PC-9 (cell line): ENCODE measurements at regions not wholly inside any gene's neighbourhood (a gene's known extent, or its start where the extent isn't known, plus 50 kb on each side); places are given as distances from the start of the nearest gene placed in this dataset.

ENCODE experiments used
- CTCF ChIP-seq: fragments of 200-600 bp; sonication (generic); conservative IDR thresholded peaks from 2 replicates; pipeline ENCODE4 v1.6.1; 2017; ENCODE audit warnings: mixed run types, antibody characterized with exemption, mild to moderate bottlenecking, moderate library complexity
- EZH2 ChIP-seq: fragments of 200-600 bp; sonication (generic); IDR thresholded peaks from 2 replicates; pipeline ENCODE4 v1.8.0; 2017; ENCODE audit warnings: antibody characterized with exemption, low read depth

- TF ChIP-seq EZH2 (no peak), CTCF (no peak)
Measured at GRCh38 chr12:107594995-107595394, 90.6 kb upstream of the PWP1 start.
